ENCODE measurements at regions not wholly inside any gene's neighbourhood (a gene's known extent, or its start where the extent isn't known, plus 50 kb on each side); places are given as distances from the start of the nearest gene placed in this dataset.

GRCh38 chr9:80554301-80554700 lies 982.5 kb downstream of the TLE4 start:
- peak; percentile 26 for DNase-seq

- no peak for DNase-seq
Observed at GRCh38 chr9:80552931-80553330, 981.2 kb downstream of the TLE4 start.

- no peak for DNase-seq
Observed at GRCh38 chr9:80550181-80550580, 978.4 kb downstream of the TLE4 start.

- no peak for DNase-seq
Observed at GRCh38 chr9:80547613-80548012, 975.8 kb downstream of the TLE4 start.

GRCh38 chr9:80540387-80540786 lies 968.6 kb downstream of the TLE4 start:
- no peak for DNase-seq

- DNase-seq, result no peak
Observed at GRCh38 chr9:80538976-80539375, 967.2 kb downstream of the TLE4 start.

- DNase-seq, result no peak
Observed at GRCh38 chr9:80522465-80522864, 950.7 kb downstream of the TLE4 start.

GRCh38 chr9:80521151-80521550 lies 949.4 kb downstream of the TLE4 start:
- DNase-seq, result no peak

GRCh38 chr9:80520231-80520630 lies 948.5 kb downstream of the TLE4 start:
- no peak for DNase-seq

GRCh38 chr9:80518441-80518840 lies 946.7 kb downstream of the TLE4 start:
- no peak for DNase-seq

- DNase-seq, result no peak
Observed at GRCh38 chr9:80516679-80517078, 944.9 kb downstream of the TLE4 start.

GRCh38 chr9:80509358-80509757 lies 937.6 kb downstream of the TLE4 start:
- DNase-seq, result no peak

- DNase-seq, result no peak
Observed at GRCh38 chr9:80507611-80508010, 935.8 kb downstream of the TLE4 start.

- DNase-seq, result peak; percentile 14
Observed at GRCh38 chr9:80504601-80505230, 933.0 kb downstream of the TLE4 start.

GRCh38 chr9:80503671-80504281 lies 932.0 kb downstream of the TLE4 start:
- peak; percentile 46 for DNase-seq

- DNase-seq, result no peak
Observed at GRCh38 chr9:80502306-80502705, 930.5 kb downstream of the TLE4 start.

- no peak for DNase-seq
Observed at GRCh38 chr9:80501635-80502034, 929.9 kb downstream of the TLE4 start.

- no peak for DNase-seq
Observed at GRCh38 chr9:80500300-80500699, 928.5 kb downstream of the TLE4 start.

GRCh38 chr9:80498001-80498555 lies 926.3 kb downstream of the TLE4 start:
- no peak for DNase-seq

GRCh38 chr9:80496901-80497556 lies 925.3 kb downstream of the TLE4 start:
- no peak for DNase-seq

GRCh38 chr9:80493258-80493657 lies 921.5 kb downstream of the TLE4 start:
- DNase-seq, result no peak

- no peak for DNase-seq
Observed at GRCh38 chr9:80492221-80492620, 920.5 kb downstream of the TLE4 start.

- no peak for DNase-seq
Observed at GRCh38 chr9:80491086-80491696, 919.4 kb downstream of the TLE4 start.
